Endodermal cell (in vitro differentiated cells): ENCODE measurements at regions not wholly inside any gene's neighbourhood (a gene's known extent, or its start where the extent isn't known, plus 50 kb on each side); places are given as distances from the start of the nearest gene placed in this dataset.

ENCODE experiments used
- DNase-seq: peaks from one replicate; pipeline ENCODE4 v3.0.0-alpha.2; 2017
- H3K27ac ChIP-seq: 2 replicates; pipeline ENCODE4 v1.5.1; 2013; ENCODE audit warnings: mild to moderate bottlenecking, low read depth, low read length, moderate library complexity
- H3K27me3 ChIP-seq: 2 replicates; pipeline ENCODE4 v1.6.1; 2013; ENCODE audit warnings: mild to moderate bottlenecking, low read length, moderate library complexity; ENCODE audit not compliant: insufficient read depth, control insufficient read depth, poor library complexity, severe bottlenecking
- H3K36me3 ChIP-seq: 2 replicates; pipeline ENCODE4 v1.7.0; 2013; ENCODE audit warnings: mild to moderate bottlenecking, low read length, moderate library complexity; ENCODE audit not compliant: control insufficient read depth, insufficient read depth
- H3K4me1 ChIP-seq: one replicate; pipeline ENCODE4 v1.7.0; 2013; ENCODE audit warnings: low read length; ENCODE audit not compliant: control insufficient read depth, insufficient read depth
- H3K4me3 ChIP-seq: 2 replicates; pipeline ENCODE4 v1.5.1; 2013; ENCODE audit warnings: mild to moderate bottlenecking, low read length, moderate library complexity
- H3K9ac ChIP-seq: 2 replicates; pipeline ENCODE4 v1.6.1; 2013; ENCODE audit warnings: mild to moderate bottlenecking, low read length, moderate library complexity; ENCODE audit not compliant: poor library complexity, severe bottlenecking; ENCODE audit errors: extremely low read depth
- H3K9me3 ChIP-seq: 2 replicates; pipeline ENCODE4 v1.6.1; 2013; ENCODE audit warnings: mild to moderate bottlenecking, low read length, moderate library complexity; ENCODE audit not compliant: control insufficient read depth
- H3K27ac Mint-ChIP-seq: 2 replicates; pipeline ENCODE4 v1.8.0; 2020; ENCODE audit warnings: mixed read lengths
- H3K27me3 Mint-ChIP-seq: 2 replicates; pipeline ENCODE4 v1.8.0; 2021; ENCODE audit warnings: mild to moderate bottlenecking, mixed read lengths; ENCODE audit not compliant: insufficient read depth
- H3K36me3 Mint-ChIP-seq: 2 replicates; pipeline ENCODE4 v1.8.0; 2020; ENCODE audit warnings: low read depth, mixed read lengths
- H3K4me1 Mint-ChIP-seq: 2 replicates; pipeline ENCODE4 v1.8.0; 2020; ENCODE audit warnings: mixed read lengths
- H3K4me3 Mint-ChIP-seq: 2 replicates; pipeline ENCODE4 v1.8.0; 2020; ENCODE audit warnings: mild to moderate bottlenecking, moderate library complexity, mixed read lengths
- H3K9me3 Mint-ChIP-seq: 2 replicates; pipeline ENCODE4 v1.8.0; 2020; ENCODE audit warnings: mild to moderate bottlenecking, mixed read lengths
- WGBS, 2 experiments: methylation state at CpG; one replicate each; pipeline versions ENCODE4 v1.1.5 to v1.1.7; 2013; ENCODE audit warnings: missing lambda C conversion rate in 2 of 2, mixed read lengths in 1 of 2; ENCODE audit not compliant: insufficient coverage in 1 of 2, insufficient read length in 1 of 2; 5-methylcytosine and 5-hydroxymethylcytosine counted together
- TF ChIP-seq, protein P1 (sequence below): fragments of 200-600 bp; sonication (generic); conservative IDR thresholded peaks from 2 replicates; pipeline ENCODE4 v1.5.0; 2021; ENCODE audit warnings: antibody characterized with exemption, mild to moderate bottlenecking

DNA sequence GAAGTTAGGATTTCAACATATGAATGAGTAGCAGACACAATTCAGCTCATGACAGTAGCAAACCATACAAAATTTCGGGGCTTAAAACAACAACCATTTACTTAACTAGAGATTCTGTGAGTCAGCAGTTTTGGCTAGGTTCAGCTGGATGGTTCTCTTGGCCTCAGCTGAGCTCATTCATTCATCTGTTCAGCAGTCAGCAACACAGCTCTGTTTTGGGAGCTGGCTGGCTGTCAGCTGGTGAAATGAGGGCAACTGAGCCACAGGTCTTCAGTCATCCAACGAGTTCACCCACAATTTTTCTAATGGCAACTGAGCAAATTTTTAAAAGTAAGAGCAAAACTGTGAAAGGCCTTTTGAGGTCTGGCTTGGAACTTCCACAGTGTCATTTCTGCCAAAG lies 2005.1 kb upstream of the AGA start:
- TF ChIP-seq, protein P1, sequence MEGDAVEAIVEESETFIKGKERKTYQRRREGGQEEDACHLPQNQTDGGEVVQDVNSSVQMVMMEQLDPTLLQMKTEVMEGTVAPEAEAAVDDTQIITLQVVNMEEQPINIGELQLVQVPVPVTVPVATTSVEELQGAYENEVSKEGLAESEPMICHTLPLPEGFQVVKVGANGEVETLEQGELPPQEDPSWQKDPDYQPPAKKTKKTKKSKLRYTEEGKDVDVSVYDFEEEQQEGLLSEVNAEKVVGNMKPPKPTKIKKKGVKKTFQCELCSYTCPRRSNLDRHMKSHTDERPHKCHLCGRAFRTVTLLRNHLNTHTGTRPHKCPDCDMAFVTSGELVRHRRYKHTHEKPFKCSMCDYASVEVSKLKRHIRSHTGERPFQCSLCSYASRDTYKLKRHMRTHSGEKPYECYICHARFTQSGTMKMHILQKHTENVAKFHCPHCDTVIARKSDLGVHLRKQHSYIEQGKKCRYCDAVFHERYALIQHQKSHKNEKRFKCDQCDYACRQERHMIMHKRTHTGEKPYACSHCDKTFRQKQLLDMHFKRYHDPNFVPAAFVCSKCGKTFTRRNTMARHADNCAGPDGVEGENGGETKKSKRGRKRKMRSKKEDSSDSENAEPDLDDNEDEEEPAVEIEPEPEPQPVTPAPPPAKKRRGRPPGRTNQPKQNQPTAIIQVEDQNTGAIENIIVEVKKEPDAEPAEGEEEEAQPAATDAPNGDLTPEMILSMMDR: no peak
- Histone ChIP-seq H3K9me3 (no peaks in the 10 kb centered on the region), H3K4me3 (no peak overlapping the region), H3K4me1 (no peaks in the 10 kb centered on the region), H3K36me3 (no peaks in the 10 kb centered on the region), H3K27ac (no peak overlapping the region), H3K27me3 (no peaks in the 10 kb centered on the region), H3K9ac (no peak overlapping the region)
- H3K27ac Mint-ChIP-seq: peak overlapping the region; percentile 74
- 90 to 100% methylated on average over 2 of the region's 2 CpGs for WGBS, 2 experiments
- no peak for DNase-seq
- no peaks in the 10 kb centered on the region for H3K36me3 Mint-ChIP-seq
- H3K4me3 Mint-ChIP-seq: no peak overlapping the region
- H3K27me3 Mint-ChIP-seq: no peaks in the 10 kb centered on the region
- H3K4me1 Mint-ChIP-seq: no peaks in the 10 kb centered on the region
- H3K9me3 Mint-ChIP-seq: no peaks in the 10 kb centered on the region

DNA sequence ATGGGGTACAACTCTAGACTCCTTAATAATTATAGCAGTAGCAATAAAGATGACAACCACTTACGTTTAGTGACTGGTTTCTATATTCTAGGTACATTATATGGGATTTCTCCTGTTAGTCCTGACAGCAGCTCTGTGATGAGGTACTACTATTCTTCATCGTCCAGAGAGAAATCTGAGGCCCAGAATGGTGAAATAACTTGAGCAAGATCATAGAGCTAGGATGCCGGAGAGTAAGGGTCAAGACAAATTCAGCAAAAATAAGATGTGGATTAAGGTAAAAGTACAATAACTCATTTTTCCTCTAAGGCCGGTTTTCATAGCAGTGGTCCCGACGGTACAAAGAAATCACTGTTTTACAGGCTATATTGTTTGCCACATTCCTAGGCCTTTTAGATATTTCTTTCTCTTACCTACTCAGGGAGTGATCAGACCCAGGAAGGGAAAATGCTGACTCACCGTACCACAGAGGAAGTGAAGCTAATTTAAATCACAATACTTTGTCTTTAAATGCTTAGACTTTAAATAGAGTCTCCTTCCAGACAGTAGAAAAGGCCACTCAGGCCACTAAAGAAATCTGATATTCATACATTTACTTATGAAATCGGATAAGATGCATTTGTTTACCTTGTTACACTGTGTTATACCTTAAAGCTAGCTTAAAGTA lies 2023.0 kb upstream of the AGA start:
- no peak overlapping the region for H3K9ac ChIP-seq
- TF ChIP-seq, protein P1: no peak
- WGBS, 2 experiments: 73 to 84% methylated on average over 4 to 8 of the region's 8 CpGs
- H3K4me1 ChIP-seq: no peaks in the 10 kb centered on the region
- no peak overlapping the region for H3K27ac ChIP-seq
- H3K4me1 Mint-ChIP-seq: no peaks in the 10 kb centered on the region
- no peaks in the 10 kb centered on the region for H3K36me3 Mint-ChIP-seq
- no peak overlapping the region for H3K4me3 Mint-ChIP-seq
- peaks cover under 1% of the 10 kb centered on the region for H3K9me3 ChIP-seq
- peak overlapping the region; percentile 79 for H3K27ac Mint-ChIP-seq
- no peaks in the 10 kb centered on the region for H3K27me3 ChIP-seq
- no peak for DNase-seq
- no peak overlapping the region for H3K4me3 ChIP-seq
- H3K36me3 ChIP-seq: no peaks in the 10 kb centered on the region
- H3K27me3 Mint-ChIP-seq: no peaks in the 10 kb centered on the region
- H3K9me3 Mint-ChIP-seq: peaks cover 5% of the 10 kb centered on the region

DNA sequence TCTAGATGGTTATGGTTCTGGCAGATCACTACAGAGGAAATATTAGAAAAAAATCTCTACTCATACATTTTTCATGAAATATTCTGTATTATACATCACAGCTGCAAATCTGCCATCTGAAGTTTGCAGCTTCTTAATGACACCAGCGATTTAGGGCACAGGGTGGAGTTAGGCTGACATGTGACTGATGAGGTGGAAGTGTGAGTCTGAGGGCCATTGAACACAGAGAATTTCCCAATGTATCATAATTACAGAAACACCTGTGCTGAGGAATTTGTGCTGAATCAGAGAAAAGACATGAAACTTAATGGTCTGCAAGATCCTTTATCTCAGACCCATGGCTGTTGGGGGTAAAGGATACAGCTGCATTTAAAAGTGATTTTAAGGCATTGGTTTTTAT lies 2025.6 kb upstream of the AGA start:
- H3K27ac ChIP-seq: no peak overlapping the region
- WGBS, 2 experiments: 83% methylated on average over 1 of the region's 1 CpG; no CpG with 5 or more reads in 1 of the 2 experiments
- H3K27me3 Mint-ChIP-seq: no peaks in the 10 kb centered on the region
- no peaks in the 10 kb centered on the region for H3K36me3 Mint-ChIP-seq
- TF ChIP-seq, protein P1: no peak
- no peaks in the 10 kb centered on the region for H3K27me3 ChIP-seq
- no peak overlapping the region for H3K9ac ChIP-seq
- H3K4me3 Mint-ChIP-seq: no peak overlapping the region
- H3K4me1 Mint-ChIP-seq: no peaks in the 10 kb centered on the region
- H3K4me1 ChIP-seq: no peaks in the 10 kb centered on the region
- H3K4me3 ChIP-seq: no peak overlapping the region
- H3K9me3 Mint-ChIP-seq: no peaks in the 10 kb centered on the region
- no peak overlapping the region for H3K27ac Mint-ChIP-seq
- no peaks in the 10 kb centered on the region for H3K36me3 ChIP-seq
- H3K9me3 ChIP-seq: no peaks in the 10 kb centered on the region
- DNase-seq: no peak
